GM12891 (cell line): ENCODE measurements at regions not wholly inside any gene's neighbourhood (a gene's known extent, or its start where the extent isn't known, plus 50 kb on each side); places are given as distances from the start of the nearest gene placed in this dataset.

ENCODE experiments used
- POLR2A ChIP-seq: IDR thresholded peaks from 2 replicates; pipeline ENCODE4 v1.6.1; 2011; ENCODE audit warnings: low read depth, low read length, control low read depth
- POLR2AphosphoS5 ChIP-seq: IDR thresholded peaks from 2 replicates; pipeline ENCODE4 v1.6.1; 2011; ENCODE audit warnings: low read depth, low read length, control low read depth
- POU2F2 ChIP-seq: IDR thresholded peaks from 2 replicates; pipeline ENCODE4 v1.6.1; 2011; ENCODE audit warnings: low read depth, mild to moderate bottlenecking, control low read depth, low read length, moderate library complexity
- SPI1 ChIP-seq: IDR thresholded peaks from 2 replicates; pipeline ENCODE4 v1.6.1; 2011; ENCODE audit warnings: low read depth, low read length, control low read depth
- TAF1 ChIP-seq: IDR thresholded peaks from 2 replicates; pipeline ENCODE4 v1.6.1; 2011; ENCODE audit warnings: low read depth, low read length, control low read depth

- no peak for TF ChIP-seq POLR2A
- TF ChIP-seq POLR2AphosphoS5: no peak
- TF ChIP-seq POU2F2: no peak
- TF ChIP-seq TAF1: no peak
- TF ChIP-seq SPI1: no peak
These were observed 359.9 kb upstream of the XYLT1 start for GRCh38 chr16:17830651-17831050.
